Keratinocyte (primary cell): ENCODE measurements at regions not wholly inside any gene's neighbourhood (a gene's known extent, or its start where the extent isn't known, plus 50 kb on each side); places are given as distances from the start of the nearest gene placed in this dataset.

Experiments used
- DNase-seq: peaks from one replicate; pipeline ENCODE4 v3.0.0-alpha.2; 2011; ENCODE audit warnings: low read depth, missing footprints, low spot score
- FAIRE-seq: peaks from 2 replicates; lab custom pipeline; 2011; peaks lifted over from hg19 to GRCh38; lab: Jason Lieb, UNC
- H2AFZ ChIP-seq: 2 replicates; pipeline ENCODE4 v1.6.0; 2012; ENCODE audit warnings: low read length, control low read depth, inconsistent platforms; ENCODE audit not compliant: control insufficient read depth
- H3K27ac ChIP-seq: 2 replicates; pipeline ENCODE4 v1.5.1; 2011; ENCODE audit warnings: low read length; ENCODE audit not compliant: control insufficient read depth, insufficient read depth
- H3K27me3 ChIP-seq: 3 replicates; pipeline ENCODE4 v1.6.0; 2011; ENCODE audit warnings: low read length; ENCODE audit not compliant: control insufficient read depth, insufficient read depth; ENCODE audit errors: extremely low read depth
- H3K36me3 ChIP-seq, 2 experiments: 2 replicates in 1 of 2; 3 replicates in 1 of 2; pipeline ENCODE4 v1.5.1; 2011; ENCODE audit warnings: low read length in 2 of 2, mild to moderate bottlenecking in 1 of 2; ENCODE audit not compliant: control insufficient read depth in 2 of 2, insufficient read depth in 2 of 2; ENCODE audit errors: extremely low read depth in 1 of 2
- H3K4me1 ChIP-seq: 3 replicates; pipeline ENCODE4 v1.5.1; 2011; ENCODE audit warnings: low read length; ENCODE audit not compliant: control insufficient read depth, insufficient read depth; ENCODE audit errors: extremely low read depth
- H3K4me2 ChIP-seq: 3 replicates; pipeline ENCODE4 v1.6.0; 2011; ENCODE audit warnings: low read depth, low read length; ENCODE audit not compliant: control insufficient read depth, insufficient read depth; ENCODE audit errors: extremely low read depth
- H3K4me3 ChIP-seq, 3 experiments: fragments of 200-600 bp in 1 of 3; sonication (generic) in 1 of 3; 2 replicates in 2 of 3; 3 replicates in 1 of 3; pipeline ENCODE4 v1.5.1; 2011 to 2016; ENCODE audit warnings: low read length in 3 of 3, mild to moderate bottlenecking in 3 of 3, control low read depth in 2 of 3, inconsistent platforms in 1 of 3, low read depth in 1 of 3, mixed read lengths in 1 of 3, mixed run types in 1 of 3, moderate library complexity in 1 of 3; ENCODE audit not compliant: control insufficient read depth in 2 of 3, insufficient read depth in 2 of 3; ENCODE audit errors: extremely low read depth in 1 of 3
- H3K79me2 ChIP-seq: 2 replicates; pipeline ENCODE4 v1.6.0; 2012; ENCODE audit warnings: low read length; ENCODE audit not compliant: control insufficient read depth, insufficient read depth
- H3K9ac ChIP-seq: 3 replicates; pipeline ENCODE4 v1.6.0; 2011; ENCODE audit warnings: low read length; ENCODE audit not compliant: control insufficient read depth, insufficient read depth; ENCODE audit errors: extremely low read depth
- H3K9me1 ChIP-seq: 3 replicates; pipeline ENCODE4 v1.6.0; 2011; ENCODE audit warnings: low read length; ENCODE audit not compliant: control insufficient read depth, insufficient read depth; ENCODE audit errors: extremely low read depth
- H3K9me3 ChIP-seq: 2 replicates; pipeline ENCODE4 v1.5.1; 2012; ENCODE audit warnings: low read depth, low read length; ENCODE audit not compliant: control insufficient read depth
- H4K20me1 ChIP-seq: 3 replicates; pipeline ENCODE4 v1.6.0; 2011; ENCODE audit warnings: low read length; ENCODE audit not compliant: control insufficient read depth, insufficient read depth; ENCODE audit errors: extremely low read depth
- EZH2 ChIP-seq: IDR thresholded peaks from one replicate; pipeline ENCODE4 v1.6.1; 2012; ENCODE audit warnings: inconsistent platforms, mild to moderate bottlenecking, low read length, moderate library complexity
- dilution Hi-C: fragments of 300-500 bp; cut with MboI; formaldehyde crosslinking; loops from one replicate; pipeline ENCODE4 v1.7.0; 2020; ENCODE audit warnings: low sequenced_read_pairs; ENCODE audit not compliant: extremely low pct_ligation_motif_present
- TF ChIP-seq, protein P1 (sequence below), 3 experiments: IDR thresholded peaks in 1 of 3; conservative IDR thresholded peaks in 1 of 3; optimal IDR thresholded peaks in 1 of 3; 2 replicates in 2 of 3; 3 replicates in 1 of 3; pipeline versions ENCODE3 to v1.5.1; 2011; ENCODE audit warnings: low read length in 3 of 3, mild to moderate bottlenecking in 3 of 3, moderate library complexity in 2 of 3, control low read depth in 1 of 3, inconsistent platforms in 1 of 3; ENCODE audit not compliant: insufficient read depth in 2 of 3; ENCODE audit errors: extremely low read depth in 1 of 3

DNA sequence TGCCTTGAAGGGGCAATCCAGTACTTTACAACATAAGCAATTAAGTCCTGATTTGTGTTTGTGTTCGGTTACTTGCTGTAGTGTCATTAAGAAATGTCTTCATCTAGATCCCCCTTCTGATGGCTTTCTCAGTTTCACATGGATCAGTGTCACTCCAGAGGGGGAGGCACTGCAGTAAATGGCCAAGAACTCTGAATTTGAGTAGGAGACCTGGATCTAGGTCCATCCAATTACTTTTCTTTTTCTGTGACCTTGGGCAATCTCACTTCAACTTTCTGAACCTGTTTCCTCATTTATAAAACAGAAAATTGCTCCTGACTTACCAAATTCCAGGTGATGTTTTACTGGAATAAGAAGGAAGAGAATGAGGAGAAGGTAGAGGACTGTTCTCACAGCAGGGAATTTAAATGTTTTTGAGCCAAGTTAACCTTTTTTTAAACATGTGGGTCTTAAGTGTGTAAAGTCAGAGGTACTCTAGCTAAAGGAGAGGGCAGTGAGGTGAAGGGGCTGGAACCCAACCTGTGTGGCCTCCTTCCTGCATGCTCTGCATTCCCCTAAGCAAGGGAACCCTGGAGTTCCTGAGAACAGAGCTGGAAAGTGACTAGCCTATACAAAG, 285.5 kb downstream of the HACE1 start:
- H3K36me3 ChIP-seq: no peaks in the 10 kb centered on the region
- no peak overlapping the region for H2AFZ ChIP-seq
- no peak for FAIRE-seq
- no peaks in the 10 kb centered on the region for H3K9me1 ChIP-seq
- H3K4me1 ChIP-seq: no peaks in the 10 kb centered on the region
- no peaks in the 10 kb centered on the region for H3K79me2 ChIP-seq
- H3K9ac ChIP-seq: no peak overlapping the region
- H3K4me2 ChIP-seq: no peak overlapping the region
- H3K9me3 ChIP-seq: no peaks in the 10 kb centered on the region
- DNase-seq: no peak
- no peaks in the 10 kb centered on the region for H3K27me3 ChIP-seq
- H4K20me1 ChIP-seq: no peaks in the 10 kb centered on the region
- H3K4me3 ChIP-seq: no peak overlapping the region
- TF ChIP-seq, protein P1, sequence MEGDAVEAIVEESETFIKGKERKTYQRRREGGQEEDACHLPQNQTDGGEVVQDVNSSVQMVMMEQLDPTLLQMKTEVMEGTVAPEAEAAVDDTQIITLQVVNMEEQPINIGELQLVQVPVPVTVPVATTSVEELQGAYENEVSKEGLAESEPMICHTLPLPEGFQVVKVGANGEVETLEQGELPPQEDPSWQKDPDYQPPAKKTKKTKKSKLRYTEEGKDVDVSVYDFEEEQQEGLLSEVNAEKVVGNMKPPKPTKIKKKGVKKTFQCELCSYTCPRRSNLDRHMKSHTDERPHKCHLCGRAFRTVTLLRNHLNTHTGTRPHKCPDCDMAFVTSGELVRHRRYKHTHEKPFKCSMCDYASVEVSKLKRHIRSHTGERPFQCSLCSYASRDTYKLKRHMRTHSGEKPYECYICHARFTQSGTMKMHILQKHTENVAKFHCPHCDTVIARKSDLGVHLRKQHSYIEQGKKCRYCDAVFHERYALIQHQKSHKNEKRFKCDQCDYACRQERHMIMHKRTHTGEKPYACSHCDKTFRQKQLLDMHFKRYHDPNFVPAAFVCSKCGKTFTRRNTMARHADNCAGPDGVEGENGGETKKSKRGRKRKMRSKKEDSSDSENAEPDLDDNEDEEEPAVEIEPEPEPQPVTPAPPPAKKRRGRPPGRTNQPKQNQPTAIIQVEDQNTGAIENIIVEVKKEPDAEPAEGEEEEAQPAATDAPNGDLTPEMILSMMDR (optimal IDR thresholded peaks at IDR 0.05 in 1 of 3, IDR thresholded peaks at IDR 0.05 in 1 of 3, conservative IDR thresholded peaks at IDR 0.05 in 1 of 3; ENCODE audit: extremely low read depth in 1 of 3, insufficient read depth in 2 of 3, low read length in 3 of 3): no peak
- TF ChIP-seq EZH2: no peak
- dilution Hi-C loops: no loop called here
- no peak overlapping the region for H3K27ac ChIP-seq

DNA sequence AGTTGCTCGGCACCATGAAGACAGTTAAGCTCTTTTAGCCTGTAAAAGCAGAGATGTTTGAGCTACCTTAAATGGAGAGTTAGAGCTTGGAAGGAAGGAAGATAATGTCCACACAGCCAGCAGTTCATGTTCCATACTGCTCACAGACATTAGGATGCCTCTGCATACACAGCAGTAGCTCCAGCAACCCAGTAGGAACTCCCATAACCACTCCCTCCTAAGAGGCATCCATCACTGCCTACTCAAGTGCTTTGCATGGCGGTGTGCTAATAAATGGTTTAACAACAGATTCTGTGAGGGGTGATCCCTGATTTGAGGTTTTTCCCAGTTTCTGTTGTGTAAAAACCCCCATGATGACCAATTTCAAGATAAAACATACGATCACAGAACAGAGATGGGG, 286.4 kb downstream of the HACE1 start:
- no peak overlapping the region for H3K27ac ChIP-seq
- no peak for FAIRE-seq
- dilution Hi-C loops: no loop called here

More for the DNA sequence above, 286.4 kb downstream of the HACE1 start:
- Histone ChIP-seq H3K4me2 (no peak overlapping the region), H3K36me3 (no peaks in the 10 kb centered on the region), H4K20me1 (no peaks in the 10 kb centered on the region), H3K9ac (no peak overlapping the region), H3K4me1 (no peaks in the 10 kb centered on the region), H2AFZ (no peak overlapping the region), H3K27me3 (no peaks in the 10 kb centered on the region), H3K9me1 (no peaks in the 10 kb centered on the region), H3K4me3 (no peak overlapping the region), H3K79me2 (no peaks in the 10 kb centered on the region), H3K9me3 (no peaks in the 10 kb centered on the region)
- TF ChIP-seq, protein P1 (optimal IDR thresholded peaks at IDR 0.05 in 1 of 3, IDR thresholded peaks at IDR 0.05 in 1 of 3, conservative IDR thresholded peaks at IDR 0.05 in 1 of 3; ENCODE audit: extremely low read depth in 1 of 3, insufficient read depth in 2 of 3, low read length in 3 of 3): no peak
- no peak for TF ChIP-seq EZH2
- DNase-seq: no peak
